SK-N-MC (cell line): ENCODE measurements at regions not wholly inside any gene's neighbourhood (a gene's known extent, or its start where the extent isn't known, plus 50 kb on each side); places are given as distances from the start of the nearest gene placed in this dataset.

Experiments used
- DNase-seq: peaks from one replicate; pipeline ENCODE4 v3.0.0-alpha.2; 2011; ENCODE audit warnings: low read depth, low spot score
- H3K27ac ChIP-seq: fragments of 200-600 bp; sonication (generic); 2 replicates; pipeline ENCODE4 v1.5.1; 2016; ENCODE audit warnings: mixed run types
- H3K36me3 ChIP-seq: fragments of 200-600 bp; sonication (generic); 2 replicates; pipeline ENCODE4 v1.6.1; 2017; ENCODE audit warnings: antibody characterized with exemption, low read length, mixed read lengths; ENCODE audit not compliant: insufficient read depth
- H3K4me3 ChIP-seq: fragments of 200-600 bp; sonication (generic); 2 replicates; pipeline ENCODE4 v1.5.1; 2016
- H3K9ac ChIP-seq: fragments of 200-600 bp; sonication (generic); 2 replicates; pipeline ENCODE4 v1.8.0; 2017; ENCODE audit warnings: mixed run types, mixed read lengths; ENCODE audit not compliant: insufficient read length
- H3K9me3 ChIP-seq: fragments of 200-600 bp; sonication (generic); 2 replicates; pipeline ENCODE4 v1.6.1; 2017; ENCODE audit warnings: low read depth, mild to moderate bottlenecking, antibody characterized with exemption, low read length, moderate library complexity, mixed read lengths
- EZH2 ChIP-seq: fragments of 200-600 bp; sonication (generic); IDR thresholded peaks from one replicate; pipeline ENCODE4 v1.6.1; 2017; ENCODE audit warnings: antibody characterized with exemption
- FOXP2 ChIP-seq: optimal IDR thresholded peaks from 2 replicates; pipeline ENCODE3; 2011; ENCODE audit warnings: mild to moderate bottlenecking, moderate library complexity; ENCODE audit not compliant: insufficient read depth; ENCODE audit errors: extremely low read length, control extremely low read depth
- POLR2AphosphoS5 ChIP-seq: IDR thresholded peaks from 2 replicates; pipeline ENCODE4 v1.6.1; 2012; ENCODE audit warnings: mild to moderate bottlenecking, low read depth, low read length, borderline replicate concordance

GRCh38 chrX:19183761-19184477 lies 61.7 kb upstream of the ADGRG2 start:
- Histone ChIP-seq H3K9me3 (no peaks in the 10 kb centered on the region), H3K36me3 (no peaks in the 10 kb centered on the region), H3K27ac (peak overlapping the region; percentile 90), H3K4me3 (peak overlapping the region; percentile 1; the same call in 1 of the 2 replicates), H3K9ac (peak overlapping the region; percentile 28)
- TF ChIP-seq EZH2, result no peak
- no peak for TF ChIP-seq FOXP2
- TF ChIP-seq POLR2AphosphoS5, result no peak
- no peak for DNase-seq

- no peak for DNase-seq
- no peaks in the 10 kb centered on the region for H3K9me3 ChIP-seq
- no peak overlapping the region for H3K4me3 ChIP-seq
- no peak overlapping the region for H3K9ac ChIP-seq
- no peaks in the 10 kb centered on the region for H3K36me3 ChIP-seq
- TF ChIP-seq EZH2 (no peak), FOXP2 (no peak)
- no peak overlapping the region for H3K27ac ChIP-seq
Measured at GRCh38 chrX:19188566-19188965, 66.3 kb upstream of the ADGRG2 start.

- no peak for DNase-seq
- H3K36me3 ChIP-seq, result no peaks in the 10 kb centered on the region
- no peak for TF ChIP-seq POLR2AphosphoS5
- TF ChIP-seq EZH2, result no peak
- TF ChIP-seq FOXP2, result no peak
Measured at GRCh38 chrX:19190902-19191301, 68.6 kb upstream of the ADGRG2 start.

GRCh38 chrX:19193565-19193964 lies 71.3 kb upstream of the ADGRG2 start:
- no peak overlapping the region for H3K27ac ChIP-seq
- H3K9me3 ChIP-seq, result no peaks in the 10 kb centered on the region
- no peak for TF ChIP-seq FOXP2
- no peak for TF ChIP-seq EZH2
- no peak for TF ChIP-seq POLR2AphosphoS5
- no peak overlapping the region for H3K4me3 ChIP-seq
- H3K9ac ChIP-seq, result no peak overlapping the region
- DNase-seq, result no peak
- no peaks in the 10 kb centered on the region for H3K36me3 ChIP-seq

More at GRCh38 chrX:19190902-19191301, 68.6 kb upstream of the ADGRG2 start:
- Histone ChIP-seq H3K27ac (no peak overlapping the region), H3K9ac (no peak overlapping the region), H3K9me3 (no peaks in the 10 kb centered on the region), H3K4me3 (no peak overlapping the region)

GRCh38 chrX:19194285-19195242 lies 72.3 kb upstream of the ADGRG2 start:
- TF ChIP-seq POLR2AphosphoS5 (no peak), FOXP2 (no peak), EZH2 (no peak)
- Histone ChIP-seq H3K27ac (no peak overlapping the region), H3K9ac (no peak overlapping the region), H3K36me3 (no peaks in the 10 kb centered on the region), H3K9me3 (no peaks in the 10 kb centered on the region), H3K4me3 (no peak overlapping the region)
- no peak for DNase-seq

- Histone ChIP-seq H3K4me3 (no peak overlapping the region), H3K36me3 (no peaks in the 10 kb centered on the region), H3K27ac (no peak overlapping the region), H3K9ac (no peak overlapping the region), H3K9me3 (no peaks in the 10 kb centered on the region)
- TF ChIP-seq FOXP2 (no peak), EZH2 (no peak), POLR2AphosphoS5 (no peak)
- DNase-seq, result no peak
Measured at GRCh38 chrX:19195243-19195610, 73.0 kb upstream of the ADGRG2 start.

GRCh38 chrX:19198473-19198872 lies 76.2 kb upstream of the ADGRG2 start:
- DNase-seq, result no peak

GRCh38 chrX:19202171-19202570 lies 79.9 kb upstream of the ADGRG2 start:
- H3K9me3 ChIP-seq, result no peaks in the 10 kb centered on the region
- H3K4me3 ChIP-seq, result no peak overlapping the region
- H3K36me3 ChIP-seq, result no peaks in the 10 kb centered on the region
- no peak overlapping the region for H3K27ac ChIP-seq
- DNase-seq, result no peak
- no peak overlapping the region for H3K9ac ChIP-seq
- no peak for TF ChIP-seq FOXP2
- no peak for TF ChIP-seq POLR2AphosphoS5
- TF ChIP-seq EZH2, result no peak

More at GRCh38 chrX:19198473-19198872, 76.2 kb upstream of the ADGRG2 start:
- H3K4me3 ChIP-seq, result no peak overlapping the region
- TF ChIP-seq EZH2 (no peak), FOXP2 (no peak), POLR2AphosphoS5 (no peak)
- no peaks in the 10 kb centered on the region for H3K36me3 ChIP-seq
- H3K27ac ChIP-seq, result no peak overlapping the region
- no peak overlapping the region for H3K9ac ChIP-seq
- H3K9me3 ChIP-seq, result no peaks in the 10 kb centered on the region

- no peak overlapping the region for H3K27ac ChIP-seq
Measured at GRCh38 chrX:19204636-19205035, 82.4 kb upstream of the ADGRG2 start.

More at GRCh38 chrX:19204636-19205035, 82.4 kb upstream of the ADGRG2 start:
- TF ChIP-seq EZH2 (no peak), POLR2AphosphoS5 (no peak), FOXP2 (no peak)
- Histone ChIP-seq H3K9ac (no peak overlapping the region), H3K36me3 (no peaks in the 10 kb centered on the region), H3K4me3 (no peak overlapping the region), H3K9me3 (no peaks in the 10 kb centered on the region)
- DNase-seq, result no peak
